ENCODE measurements at regions not wholly inside any gene's neighbourhood (a gene's known extent, or its start where the extent isn't known, plus 50 kb on each side); places are given as distances from the start of the nearest gene placed in this dataset.

DNA sequence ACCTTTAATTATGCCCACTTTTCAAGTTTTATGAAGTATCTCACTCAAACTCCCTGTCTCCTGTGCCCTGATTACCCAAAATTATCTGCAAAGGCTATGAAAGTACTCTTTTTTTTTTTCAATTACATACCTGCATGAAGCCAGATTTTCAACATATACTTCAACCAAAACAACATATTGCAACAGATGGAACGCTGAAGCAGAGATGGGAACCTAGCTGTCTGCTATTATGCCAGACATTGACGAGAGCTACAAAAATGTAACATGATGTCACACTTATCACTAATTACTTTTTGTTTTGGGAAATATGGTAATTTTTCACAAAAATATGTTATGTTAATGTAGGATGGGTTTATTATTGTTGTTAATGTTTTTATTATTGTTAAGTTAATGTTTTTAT lies 86.5 kb upstream of the SLC1A3 start:
- no peak for DNase-seq
- TF ChIP-seq POLR2A (IDR thresholded peaks at IDR 0.05) (no peak), EP300 (IDR thresholded peaks at IDR 0.05) (no peak), POLR2AphosphoS5 (IDR thresholded peaks at IDR 0.05) (no peak)
- TF ChIP-seq, protein P1, sequence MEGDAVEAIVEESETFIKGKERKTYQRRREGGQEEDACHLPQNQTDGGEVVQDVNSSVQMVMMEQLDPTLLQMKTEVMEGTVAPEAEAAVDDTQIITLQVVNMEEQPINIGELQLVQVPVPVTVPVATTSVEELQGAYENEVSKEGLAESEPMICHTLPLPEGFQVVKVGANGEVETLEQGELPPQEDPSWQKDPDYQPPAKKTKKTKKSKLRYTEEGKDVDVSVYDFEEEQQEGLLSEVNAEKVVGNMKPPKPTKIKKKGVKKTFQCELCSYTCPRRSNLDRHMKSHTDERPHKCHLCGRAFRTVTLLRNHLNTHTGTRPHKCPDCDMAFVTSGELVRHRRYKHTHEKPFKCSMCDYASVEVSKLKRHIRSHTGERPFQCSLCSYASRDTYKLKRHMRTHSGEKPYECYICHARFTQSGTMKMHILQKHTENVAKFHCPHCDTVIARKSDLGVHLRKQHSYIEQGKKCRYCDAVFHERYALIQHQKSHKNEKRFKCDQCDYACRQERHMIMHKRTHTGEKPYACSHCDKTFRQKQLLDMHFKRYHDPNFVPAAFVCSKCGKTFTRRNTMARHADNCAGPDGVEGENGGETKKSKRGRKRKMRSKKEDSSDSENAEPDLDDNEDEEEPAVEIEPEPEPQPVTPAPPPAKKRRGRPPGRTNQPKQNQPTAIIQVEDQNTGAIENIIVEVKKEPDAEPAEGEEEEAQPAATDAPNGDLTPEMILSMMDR (IDR thresholded peaks at IDR 0.05): no peak
- H3K9me3 ChIP-seq: no peaks in the 10 kb centered on the region
- H3K27me3 ChIP-seq: no peaks in the 10 kb centered on the region
- 88 to 96% (median 90%) methylated on average over 2 of the region's 2 CpGs for WGBS, 5 donors
- no peaks in the 10 kb centered on the region for H3K36me3 ChIP-seq
- no peaks in the 10 kb centered on the region for H3K4me1 ChIP-seq
- intact Hi-C loops (cut with DNase I; ENCODE audit: low total_unique reads): no loop called here
- no peak overlapping the region for H3K27ac ChIP-seq
- no peak overlapping the region for H3K4me3 ChIP-seq

DNA sequence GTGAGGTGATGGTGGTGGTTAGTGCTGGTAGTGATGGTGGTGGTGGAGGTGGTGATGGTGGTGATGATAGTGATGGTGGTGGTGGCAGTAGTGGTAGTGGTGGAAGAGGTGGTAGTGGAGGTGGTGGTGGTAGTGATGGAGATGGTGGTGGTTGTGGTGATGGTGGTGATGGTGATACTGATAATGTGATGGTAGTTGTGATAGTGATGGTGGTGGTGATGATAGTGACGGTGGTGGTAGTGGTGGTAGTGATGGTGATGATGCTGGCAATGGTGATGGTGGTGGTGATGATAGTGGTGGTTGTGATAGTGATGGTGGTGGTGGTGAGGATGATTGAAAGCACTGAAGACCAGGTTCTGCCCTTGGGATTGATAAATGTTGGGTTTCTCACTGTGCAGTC lies 85.2 kb upstream of the SLC1A3 start:
- Histone ChIP-seq H3K27me3 (no peaks in the 10 kb centered on the region), H3K4me1 (no peaks in the 10 kb centered on the region)
- intact Hi-C loops (cut with DNase I; ENCODE audit: low total_unique reads): no loop called here

DNA sequence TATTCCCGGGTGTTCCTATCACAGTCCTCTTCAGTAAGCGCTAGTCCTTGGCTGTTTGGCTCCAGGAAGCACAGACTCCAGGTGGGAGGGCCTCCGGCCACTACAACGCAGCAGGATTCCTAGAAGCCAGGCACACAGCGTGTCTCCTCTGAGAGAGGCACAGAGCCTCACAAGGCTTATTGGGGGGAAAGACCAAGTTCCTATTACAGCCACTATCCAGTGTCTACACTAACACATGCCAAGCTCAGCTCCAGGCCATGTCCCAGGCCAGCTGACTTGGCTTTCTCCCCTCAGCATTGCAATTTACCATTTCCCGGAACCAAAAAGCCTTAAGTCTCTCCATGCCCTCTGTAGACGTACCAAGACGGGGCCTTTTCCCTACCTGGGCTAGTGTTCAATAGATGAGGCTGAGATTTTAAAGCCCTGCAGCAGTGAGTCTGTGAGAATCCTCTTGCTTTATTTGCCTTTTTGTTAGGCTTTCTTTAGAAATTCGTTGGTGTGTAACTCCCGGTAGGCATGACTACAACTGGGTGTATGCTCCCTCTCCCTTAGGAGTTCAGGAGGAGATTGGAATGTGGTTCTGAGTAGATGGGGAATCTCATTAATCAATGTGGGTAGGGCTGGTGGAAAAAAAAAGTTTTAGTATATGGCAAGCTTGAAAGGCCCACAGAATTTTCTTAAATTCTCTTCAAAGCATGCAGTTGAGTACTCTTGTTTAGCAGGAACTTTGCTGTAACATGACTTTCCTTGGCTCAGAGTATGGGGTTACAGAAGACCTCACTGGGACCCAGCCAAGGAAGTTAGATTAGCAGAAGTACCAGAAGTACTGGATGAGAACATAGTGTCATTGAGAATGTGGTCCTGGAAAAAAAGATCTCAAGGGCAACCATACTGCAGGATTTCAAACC lies 84.3 kb upstream of the SLC1A3 start:
- no peak overlapping the region for H3K4me3 ChIP-seq
- H3K36me3 ChIP-seq: no peaks in the 10 kb centered on the region
- H3K27me3 ChIP-seq: no peaks in the 10 kb centered on the region
- intact Hi-C loops (cut with DNase I; ENCODE audit: low total_unique reads): no loop called here
- no peak for TF ChIP-seq POLR2A (IDR thresholded peaks at IDR 0.05)
- no peak for TF ChIP-seq POLR2AphosphoS5 (IDR thresholded peaks at IDR 0.05)
- TF ChIP-seq, protein P1 (IDR thresholded peaks at IDR 0.05): no peak
- WGBS, 5 donors: 62 to 77% (median 73%) methylated on average over 10 of the region's 10 CpGs
- no peaks in the 10 kb centered on the region for H3K4me1 ChIP-seq
- no peak overlapping the region for H3K27ac ChIP-seq
- no peaks in the 10 kb centered on the region for H3K9me3 ChIP-seq
- no peak for DNase-seq

More for the DNA sequence above, 85.2 kb upstream of the SLC1A3 start:
- TF ChIP-seq EP300 (IDR thresholded peaks at IDR 0.05): no peak
- TF ChIP-seq POLR2AphosphoS5 (IDR thresholded peaks at IDR 0.05): no peak
- TF ChIP-seq, protein P1 (IDR thresholded peaks at IDR 0.05): no peak
- TF ChIP-seq POLR2A (IDR thresholded peaks at IDR 0.05): no peak
- Histone ChIP-seq H3K27ac (no peak overlapping the region), H3K9me3 (no peaks in the 10 kb centered on the region), H3K4me3 (no peak overlapping the region), H3K36me3 (no peaks in the 10 kb centered on the region)
- WGBS, 5 donors: 52 to 88% (median 65%) methylated on average over 1 of the region's 1 CpG
- no peak for DNase-seq

DNA sequence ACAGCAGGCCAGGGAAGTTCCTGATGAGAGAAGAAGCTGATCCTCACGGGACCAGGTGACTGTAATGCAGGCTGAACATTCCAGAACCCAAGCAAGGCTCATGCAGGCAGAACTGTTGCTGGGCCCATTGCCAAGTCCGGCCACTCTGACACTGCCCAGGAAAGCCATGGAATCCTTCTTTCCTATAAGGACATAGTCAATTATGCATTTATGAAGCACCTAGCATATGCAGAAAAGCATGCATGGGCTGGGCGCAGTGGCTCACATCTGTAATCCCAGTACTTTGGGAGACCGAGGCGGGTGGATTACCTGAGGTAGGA lies 83.7 kb upstream of the SLC1A3 start:
- Histone ChIP-seq H3K27ac (no peak overlapping the region), H3K4me3 (no peak overlapping the region), H3K4me1 (no peaks in the 10 kb centered on the region), H3K9me3 (no peaks in the 10 kb centered on the region), H3K36me3 (no peaks in the 10 kb centered on the region), H3K27me3 (no peaks in the 10 kb centered on the region)
- no peak for TF ChIP-seq EP300 (IDR thresholded peaks at IDR 0.05)
- TF ChIP-seq POLR2A (IDR thresholded peaks at IDR 0.05): no peak
- TF ChIP-seq, protein P1 (IDR thresholded peaks at IDR 0.05): no peak
- no peak for TF ChIP-seq POLR2AphosphoS5 (IDR thresholded peaks at IDR 0.05)
- intact Hi-C loops (cut with DNase I; ENCODE audit: low total_unique reads): no loop called here
- WGBS, 5 donors: 81 to 92% (median 85%) methylated on average over 5 of the region's 5 CpGs
- no peak for DNase-seq

Data from stomach (tissue), 8 donors.